ENCODE measurements at regions not wholly inside any gene's neighbourhood (a gene's known extent, or its start where the extent isn't known, plus 50 kb on each side); places are given as distances from the start of the nearest gene placed in this dataset.

GRCh38 chr2:136175466-136175865 is 57.5 kb upstream of the CXCR4 start:
- WGBS (ENCODE audit: insufficient coverage, insufficient replicate concordance, low lambda C conversion rate, missing lambda C conversion rate): 93% methylated on average over 5 of the region's 5 CpGs
- no peak overlapping the region for H3K27ac ChIP-seq (ENCODE audit: control insufficient read depth, insufficient read depth)
- FAIRE-seq (no peak), DNase-seq (ENCODE audit: low read depth, low spot score) (no peak), ATAC-seq (no peak)
- H3K4me3 ChIP-seq: no peak overlapping the region
- BruUV-seq (replicated peaks): no TSS peak
- ChIA-PET SMC1A (ENCODE audit: uncharacterized antibody, unreplicated experiment) (interaction anchor here (0.6 kb wide), 1 partner anchor 50 kb away, joined by 3 read pairs; no protein-coding TSS in a partner anchor), POLR2A (interaction anchor here (0.6 kb wide), 1 partner anchor 61 kb away, joined by 3 read pairs; no protein-coding TSS in a partner anchor), RAD21 (ENCODE audit: unreplicated experiment) (no interaction called here), CTCF (no interaction called here)
- H3K9me3 ChIP-seq (replicated peaks; ENCODE audit: control insufficient read depth, insufficient read depth, low read length): no peaks in the 10 kb centered on the region; the same call in 2 of the 3 replicates
- H3K4me2 ChIP-seq (ENCODE audit: control insufficient read depth, insufficient read depth): no peak overlapping the region
- H3K4me1 ChIP-seq (ENCODE audit: control insufficient read depth, insufficient read depth, low read length): no peaks in the 10 kb centered on the region
- H3K36me3 ChIP-seq (ENCODE audit: control insufficient read depth in 2 of 2, insufficient read depth in 2 of 2, low read length in 1 of 2): no peaks in the 10 kb centered on the region
- H3K27me3 ChIP-seq (replicated peaks in 1 of 2; ENCODE audit: control insufficient read depth in 2 of 2, insufficient read depth in 2 of 2, low read length in 1 of 2): peaks cover 0 to 4% of the 10 kb centered on the region in 2 experiments; a peak in 1 of 4 replicates
- no peak overlapping the region for H2AFZ ChIP-seq (ENCODE audit: control insufficient read depth, low read depth, low read length)
- no peaks in the 10 kb centered on the region for H3K79me2 ChIP-seq (ENCODE audit: control insufficient read depth, insufficient read depth, low read length)
- no peaks in the 10 kb centered on the region for H4K20me1 ChIP-seq (ENCODE audit: control insufficient read depth, insufficient read depth)
- intact Hi-C loops (cut with micrococcal nuclease; ENCODE audit: unreplicated experiment) (no loop called here), in situ Hi-C loops (cut with MboI) (no loop called here)
- no peak overlapping the region for H3K9ac ChIP-seq (ENCODE audit: control insufficient read depth, insufficient read depth, low read length)
- TF ChIP-seq ZNF592 (IDR thresholded peaks at IDR 0.05) (no peak), BCL3 (IDR thresholded peaks at IDR 0.05; ENCODE audit: borderline replicate concordance, insufficient read depth, low read depth, low read length, poor library complexity, severe bottlenecking) (no peak), ZSCAN29 (IDR thresholded peaks at IDR 0.05) (no peak), CREB1 (IDR thresholded peaks at IDR 0.05; ENCODE audit: low read depth) (no peak), SREBF1 (IDR thresholded peaks at IDR 0.05; ENCODE audit: low read length) (no peak), ZNF207 (IDR thresholded peaks at IDR 0.05; ENCODE audit: borderline replicate concordance) (no peak), YBX1 (IDR thresholded peaks at IDR 0.05) (no peak), MXI1 (IDR thresholded peaks at IDR 0.05; ENCODE audit: low read depth, low read length) (no peak), E2F8 (IDR thresholded peaks at IDR 0.05; ENCODE audit: low read depth, partially characterized antibody) (no peak), PRDM15 (CRISPR knock-in tag; IDR thresholded peaks at IDR 0.05) (no peak), ZNF217 (IDR thresholded peaks at IDR 0.05) (no peak), YY1 (IDR thresholded peaks at IDR 0.05; ENCODE audit: low read depth, low read length) (no peak), GATAD2B (conservative IDR thresholded peaks at IDR 0.05; ENCODE audit: low read depth) (no peak), SMARCA5 (IDR thresholded peaks at IDR 0.05) (no peak)

All from GM12878 (cell line).